Calu3 (cell line): ENCODE measurements at regions not wholly inside any gene's neighbourhood (a gene's known extent, or its start where the extent isn't known, plus 50 kb on each side); places are given as distances from the start of the nearest gene placed in this dataset.
"Not testable (repeated sequence)": the region's sequence is repeated elsewhere in the genome, so short reads cannot be mapped to it uniquely, and the experiment has no call there.

Experiments used
- BruUV-seq: library from RNA; stranded (reverse); fragments of 400-500 nt; replicated peaks from 2 replicates; lab custom pipeline; 2021; lab: Mats Ljungman, UMichigan
- CTCF ChIA-PET: fragments of 300-600 bp; sonication (Branson Sonifier 250); formaldehyde crosslinking; loops from one replicate; lab custom pipeline; 2022; ENCODE audit warnings: antibody characterized with exemption; lab: Charles Lee
- DNase-seq: peaks from one replicate; pipeline ENCODE4 v3.0.0; 2022
- H3K27ac Mint-ChIP-seq: one replicate; pipeline ENCODE4 v1.8.0; 2022; ENCODE audit warnings: mixed read lengths; ENCODE audit not compliant: unreplicated experiment
- H3K27me3 Mint-ChIP-seq: one replicate; pipeline ENCODE4 v1.8.0; 2022; ENCODE audit warnings: mixed read lengths; ENCODE audit not compliant: unreplicated experiment
- H3K36me3 Mint-ChIP-seq: one replicate; pipeline ENCODE4 v1.8.0; 2022; ENCODE audit warnings: mild to moderate bottlenecking, moderate library complexity, mixed read lengths; ENCODE audit not compliant: insufficient read depth, unreplicated experiment
- H3K4me1 Mint-ChIP-seq: one replicate; pipeline ENCODE4 v1.8.0; 2022; ENCODE audit warnings: mild to moderate bottlenecking, low read depth, mixed read lengths; ENCODE audit not compliant: unreplicated experiment
- H3K4me3 Mint-ChIP-seq: one replicate; pipeline ENCODE4 v1.8.0; 2022; ENCODE audit warnings: mild to moderate bottlenecking, low read depth, moderate library complexity, mixed read lengths; ENCODE audit not compliant: unreplicated experiment
- H3K9me3 Mint-ChIP-seq: one replicate; pipeline ENCODE4 v1.8.0; 2022; ENCODE audit warnings: low read depth, mixed read lengths; ENCODE audit not compliant: unreplicated experiment
- CTCF ChIP-seq: fragments of 200-600 bp; IDR thresholded peaks from one replicate; pipeline ENCODE4 v1.8.0; 2022; ENCODE audit warnings: antibody characterized with exemption; ENCODE audit not compliant: unreplicated experiment
- intact Hi-C: fragments of 100-400 bp; cut with micrococcal nuclease; formaldehyde crosslinking; loops from one replicate; pipeline ENCODE4 v1.10.0; 2022; ENCODE audit not compliant: unreplicated experiment

GRCh38 chr2:104975851-104976250 is 62.0 kb upstream of the MRPS9 start:
- Mint-ChIP-seq H3K36me3 (no peaks in the 10 kb centered on the region), H3K27me3 (peaks cover 18% of the 10 kb centered on the region), H3K4me3 (no peak overlapping the region), H3K4me1 (no peaks in the 10 kb centered on the region), H3K27ac (no peak overlapping the region), H3K9me3 (no peaks in the 10 kb centered on the region)
- no peak for TF ChIP-seq CTCF
- no TSS peak for BruUV-seq
- CTCF ChIA-PET = no interaction called here
- intact Hi-C loops = no loop called here
- DNase-seq = no peak

- CTCF ChIA-PET = interaction anchor here (0.7 kb wide), 1 partner anchor 61 kb away, joined by 3 read pairs; the partner anchor contains the start of gene MRPS9
- Mint-ChIP-seq H3K4me3 (no peak overlapping the region), H3K27ac (no peak overlapping the region)
These were observed 61.2 kb upstream of the MRPS9 start for GRCh38 chr2:104976603-104977120.

GRCh38 chr2:104977958-104978357 is 59.9 kb upstream of the MRPS9 start:
- no peak for TF ChIP-seq CTCF
- H3K4me3 Mint-ChIP-seq = no peak overlapping the region
- intact Hi-C loops = no loop called here
- CTCF ChIA-PET = no interaction called here
- H3K9me3 Mint-ChIP-seq = no peaks in the 10 kb centered on the region
- peaks cover 18% of the 10 kb centered on the region for H3K27me3 Mint-ChIP-seq
- H3K36me3 Mint-ChIP-seq = no peaks in the 10 kb centered on the region
- H3K27ac Mint-ChIP-seq = no peak overlapping the region
- DNase-seq = no peak
- H3K4me1 Mint-ChIP-seq = no peaks in the 10 kb centered on the region
- BruUV-seq = no TSS peak

More at GRCh38 chr2:104976603-104977120, 61.2 kb upstream of the MRPS9 start:
- H3K4me1 Mint-ChIP-seq = no peaks in the 10 kb centered on the region
- no peak for TF ChIP-seq CTCF
- H3K36me3 Mint-ChIP-seq = no peaks in the 10 kb centered on the region
- peak; percentile 17 for DNase-seq
- H3K27me3 Mint-ChIP-seq = peaks cover 18% of the 10 kb centered on the region
- BruUV-seq = no TSS peak
- no peaks in the 10 kb centered on the region for H3K9me3 Mint-ChIP-seq
- intact Hi-C loops = no loop called here

- H3K27me3 Mint-ChIP-seq = peaks cover 16% of the 10 kb centered on the region
- H3K36me3 Mint-ChIP-seq, H3K9me3 Mint-ChIP-seq, intact Hi-C loops, DNase-seq, BruUV-seq, CTCF ChIA-PET, H3K27ac Mint-ChIP-seq, H3K4me3 Mint-ChIP-seq, H3K4me1 Mint-ChIP-seq: not testable (repeated sequence)
These were observed 58.1 kb upstream of the MRPS9 start for GRCh38 chr2:104979786-104980185.

GRCh38 chr2:104982111-104982510 is 55.8 kb upstream of the MRPS9 start:
- H3K4me3 Mint-ChIP-seq = no peak overlapping the region
- no peak for TF ChIP-seq CTCF
- H3K4me1 Mint-ChIP-seq = no peaks in the 10 kb centered on the region
- BruUV-seq = no TSS peak
- no peaks in the 10 kb centered on the region for H3K9me3 Mint-ChIP-seq
- no peak for DNase-seq
- no peak overlapping the region for H3K27ac Mint-ChIP-seq
- CTCF ChIA-PET = no interaction called here
- no peaks in the 10 kb centered on the region for H3K36me3 Mint-ChIP-seq
- intact Hi-C loops = no loop called here
- peaks cover 9% of the 10 kb centered on the region for H3K27me3 Mint-ChIP-seq
